Endothelial cell of umbilical vein (primary cell): ENCODE measurements at regions not wholly inside any gene's neighbourhood (a gene's known extent, or its start where the extent isn't known, plus 50 kb on each side); places are given as distances from the start of the nearest gene placed in this dataset.

ENCODE experiments used
- POLR2AphosphoS5 ChIP-seq: IDR thresholded peaks from 2 replicates; pipeline ENCODE4 v1.6.1; 2012; ENCODE audit warnings: low read depth, mild to moderate bottlenecking, control low read depth, low read length, moderate library complexity; ENCODE audit not compliant: insufficient read depth
- TF ChIP-seq, protein P1 (sequence below), 2 donors: IDR thresholded peaks; 1 replicate in 1 of 2; 2 replicates in 1 of 2; pipeline ENCODE4 v1.5.1; 2011; ENCODE audit warnings: low read length in 2 of 2, mild to moderate bottlenecking in 2 of 2, moderate library complexity in 2 of 2, control low read depth in 1 of 2, inconsistent platforms in 1 of 2, low read depth in 1 of 2; ENCODE audit not compliant: insufficient read depth in 1 of 2; ENCODE audit errors: extremely low read depth in 1 of 2

DNA sequence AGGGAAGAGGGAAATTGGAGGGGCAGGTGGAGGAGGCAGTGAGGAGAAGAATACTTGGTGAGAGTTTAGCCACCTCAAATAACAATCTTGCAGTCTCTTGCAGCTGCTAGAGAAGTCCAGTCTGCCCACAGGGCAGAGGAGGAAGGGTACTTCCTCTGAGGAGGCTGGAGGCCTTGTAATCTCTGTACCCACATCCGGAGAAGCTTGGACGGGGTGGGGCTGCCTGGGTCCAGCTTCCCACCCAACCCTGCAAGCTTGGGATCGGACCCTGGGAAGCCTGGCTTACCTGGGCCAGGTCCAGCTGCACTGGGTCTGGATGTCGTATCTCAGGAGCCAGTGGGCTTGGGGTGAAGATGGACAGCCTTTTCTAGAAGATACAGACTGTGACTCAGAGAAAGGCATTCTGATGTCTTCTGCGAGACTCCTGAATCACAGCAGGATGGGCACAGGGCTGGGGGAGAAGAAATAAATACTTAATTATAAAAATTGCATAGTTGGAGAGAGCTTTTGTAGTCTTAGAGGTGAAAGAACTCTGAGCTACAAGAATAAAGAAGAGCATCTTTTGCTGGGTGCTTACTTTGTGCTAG, 111.8 kb upstream of the JUN start:
- TF ChIP-seq, protein P1, sequence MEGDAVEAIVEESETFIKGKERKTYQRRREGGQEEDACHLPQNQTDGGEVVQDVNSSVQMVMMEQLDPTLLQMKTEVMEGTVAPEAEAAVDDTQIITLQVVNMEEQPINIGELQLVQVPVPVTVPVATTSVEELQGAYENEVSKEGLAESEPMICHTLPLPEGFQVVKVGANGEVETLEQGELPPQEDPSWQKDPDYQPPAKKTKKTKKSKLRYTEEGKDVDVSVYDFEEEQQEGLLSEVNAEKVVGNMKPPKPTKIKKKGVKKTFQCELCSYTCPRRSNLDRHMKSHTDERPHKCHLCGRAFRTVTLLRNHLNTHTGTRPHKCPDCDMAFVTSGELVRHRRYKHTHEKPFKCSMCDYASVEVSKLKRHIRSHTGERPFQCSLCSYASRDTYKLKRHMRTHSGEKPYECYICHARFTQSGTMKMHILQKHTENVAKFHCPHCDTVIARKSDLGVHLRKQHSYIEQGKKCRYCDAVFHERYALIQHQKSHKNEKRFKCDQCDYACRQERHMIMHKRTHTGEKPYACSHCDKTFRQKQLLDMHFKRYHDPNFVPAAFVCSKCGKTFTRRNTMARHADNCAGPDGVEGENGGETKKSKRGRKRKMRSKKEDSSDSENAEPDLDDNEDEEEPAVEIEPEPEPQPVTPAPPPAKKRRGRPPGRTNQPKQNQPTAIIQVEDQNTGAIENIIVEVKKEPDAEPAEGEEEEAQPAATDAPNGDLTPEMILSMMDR (IDR thresholded peaks at IDR 0.05; ENCODE audit: extremely low read depth in 1 of 2, insufficient read depth in 1 of 2, low read depth in 1 of 2, low read length in 2 of 2): no peak
- no peak for TF ChIP-seq POLR2AphosphoS5
